HUES48 (cell line): ENCODE measurements at regions not wholly inside any gene's neighbourhood (a gene's known extent, or its start where the extent isn't known, plus 50 kb on each side); places are given as distances from the start of the nearest gene placed in this dataset.
A peak's percentile ranks its signal among the peaks of the same experiment; 100 is the strongest.

Experiments used
- H3K27ac ChIP-seq: one replicate; pipeline ENCODE4 v1.7.0; 2013; ENCODE audit warnings: low read depth, low read length, inconsistent platforms
- H3K27me3 ChIP-seq: 2 replicates; pipeline ENCODE4 v1.6.1; 2013; ENCODE audit warnings: mild to moderate bottlenecking, low read length; ENCODE audit not compliant: control insufficient read depth, insufficient read depth
- H3K36me3 ChIP-seq: 2 replicates; pipeline ENCODE4 v1.6.1; 2013; ENCODE audit warnings: low read length; ENCODE audit not compliant: control insufficient read depth, insufficient read depth
- H3K4me1 ChIP-seq: 2 replicates; pipeline ENCODE4 v1.6.1; 2013; ENCODE audit warnings: mild to moderate bottlenecking, low read length; ENCODE audit not compliant: control insufficient read depth, insufficient read depth
- H3K4me3 ChIP-seq: 2 replicates; pipeline ENCODE4 v1.5.1; 2013; ENCODE audit warnings: mild to moderate bottlenecking, low read depth, low read length
- H3K9ac ChIP-seq: 2 replicates; pipeline ENCODE4 v1.6.1; 2013; ENCODE audit warnings: mild to moderate bottlenecking, low read depth, low read length, moderate library complexity
- H3K9me3 ChIP-seq: 2 replicates; pipeline ENCODE4 v1.6.1; 2013; ENCODE audit warnings: low read length; ENCODE audit not compliant: control insufficient read depth, insufficient read depth

GRCh38 chr5:56366986-56367385 lies 133.9 kb upstream of the ANKRD55 start:
- H3K27ac ChIP-seq = no peak overlapping the region
- H3K9me3 ChIP-seq = no peaks in the 10 kb centered on the region
- no peak overlapping the region for H3K4me3 ChIP-seq
- no peak overlapping the region for H3K9ac ChIP-seq
- H3K27me3 ChIP-seq = no peaks in the 10 kb centered on the region
- no peaks in the 10 kb centered on the region for H3K4me1 ChIP-seq
- no peaks in the 10 kb centered on the region for H3K36me3 ChIP-seq

- Histone ChIP-seq H3K9ac (no peak overlapping the region), H3K27ac (no peak overlapping the region), H3K27me3 (no peaks in the 10 kb centered on the region), H3K4me1 (peaks cover 3% of the 10 kb centered on the region; the same call in 1 of the 2 replicates), H3K36me3 (no peaks in the 10 kb centered on the region), H3K4me3 (no peak overlapping the region), H3K9me3 (no peaks in the 10 kb centered on the region)
Measured at GRCh38 chr5:56361398-56361797, 128.3 kb upstream of the ANKRD55 start.

GRCh38 chr5:56360816-56361215 lies 127.7 kb upstream of the ANKRD55 start:
- H3K36me3 ChIP-seq = no peaks in the 10 kb centered on the region
- peaks cover 3% of the 10 kb centered on the region; the same call in 1 of the 2 replicates for H3K4me1 ChIP-seq
- no peak overlapping the region for H3K9ac ChIP-seq
- no peak overlapping the region for H3K27ac ChIP-seq
- no peak overlapping the region for H3K4me3 ChIP-seq
- H3K27me3 ChIP-seq = no peaks in the 10 kb centered on the region
- H3K9me3 ChIP-seq = no peaks in the 10 kb centered on the region

- peaks cover 3% of the 10 kb centered on the region; the same call in 1 of the 2 replicates for H3K4me1 ChIP-seq
- H3K4me3 ChIP-seq = no peak overlapping the region
- H3K9ac ChIP-seq = no peak overlapping the region
- no peaks in the 10 kb centered on the region for H3K36me3 ChIP-seq
- no peak overlapping the region for H3K27ac ChIP-seq
- H3K27me3 ChIP-seq = no peaks in the 10 kb centered on the region
- no peaks in the 10 kb centered on the region for H3K9me3 ChIP-seq
Measured at GRCh38 chr5:56359809-56360685, 126.9 kb upstream of the ANKRD55 start.

GRCh38 chr5:56358703-56359681 lies 125.9 kb upstream of the ANKRD55 start:
- Histone ChIP-seq H3K36me3 (no peaks in the 10 kb centered on the region), H3K27me3 (no peaks in the 10 kb centered on the region), H3K27ac (no peak overlapping the region), H3K9me3 (no peaks in the 10 kb centered on the region), H3K9ac (no peak overlapping the region), H3K4me1 (peaks cover 3% of the 10 kb centered on the region; the same call in 1 of the 2 replicates), H3K4me3 (no peak overlapping the region)

GRCh38 chr5:56358046-56358445 lies 124.9 kb upstream of the ANKRD55 start:
- Histone ChIP-seq H3K9me3 (no peaks in the 10 kb centered on the region), H3K4me1 (peaks cover 3% of the 10 kb centered on the region; the same call in 1 of the 2 replicates), H3K27ac (no peak overlapping the region), H3K27me3 (no peaks in the 10 kb centered on the region), H3K36me3 (no peaks in the 10 kb centered on the region), H3K9ac (no peak overlapping the region), H3K4me3 (no peak overlapping the region)

- no peaks in the 10 kb centered on the region for H3K36me3 ChIP-seq
- H3K9ac ChIP-seq = no peak overlapping the region
- no peaks in the 10 kb centered on the region for H3K9me3 ChIP-seq
- H3K4me1 ChIP-seq = peaks cover 3% of the 10 kb centered on the region; the same call in 1 of the 2 replicates
- no peak overlapping the region for H3K4me3 ChIP-seq
- no peaks in the 10 kb centered on the region for H3K27me3 ChIP-seq
- H3K27ac ChIP-seq = no peak overlapping the region
Measured at GRCh38 chr5:56357426-56357825, 124.3 kb upstream of the ANKRD55 start.

GRCh38 chr5:56356836-56357160 lies 123.7 kb upstream of the ANKRD55 start:
- H3K27ac ChIP-seq = no peak overlapping the region
- H3K4me3 ChIP-seq = no peak overlapping the region
- H3K9ac ChIP-seq = no peak overlapping the region
- H3K4me1 ChIP-seq = peaks cover 3% of the 10 kb centered on the region; the same call in 1 of the 2 replicates
- H3K36me3 ChIP-seq = no peaks in the 10 kb centered on the region
- H3K9me3 ChIP-seq = no peaks in the 10 kb centered on the region
- no peaks in the 10 kb centered on the region for H3K27me3 ChIP-seq

- H3K4me1 ChIP-seq = peaks cover 3% of the 10 kb centered on the region; the same call in 1 of the 2 replicates
- H3K36me3 ChIP-seq = no peaks in the 10 kb centered on the region
- peak overlapping the region; percentile 33 for H3K27ac ChIP-seq
- H3K27me3 ChIP-seq = no peaks in the 10 kb centered on the region
- H3K4me3 ChIP-seq = no peak overlapping the region
- no peaks in the 10 kb centered on the region for H3K9me3 ChIP-seq
- no peak overlapping the region for H3K9ac ChIP-seq
Measured at GRCh38 chr5:56356121-56356835, 123.1 kb upstream of the ANKRD55 start.

GRCh38 chr5:56354836-56355235 lies 121.7 kb upstream of the ANKRD55 start:
- Histone ChIP-seq H3K4me3 (no peak overlapping the region), H3K9me3 (no peaks in the 10 kb centered on the region), H3K27ac (no peak overlapping the region), H3K27me3 (no peaks in the 10 kb centered on the region), H3K9ac (no peak overlapping the region), H3K36me3 (no peaks in the 10 kb centered on the region), H3K4me1 (peaks cover 11% of the 10 kb centered on the region)
